NCI-H510A (cell line): ENCODE measurements at regions not wholly inside any gene's neighbourhood (a gene's known extent, or its start where the extent isn't known, plus 50 kb on each side); places are given as distances from the start of the nearest gene placed in this dataset.
"Not testable (repeated sequence)": the region's sequence is repeated elsewhere in the genome, so short reads cannot be mapped to it uniquely, and the experiment has no call there.

Experiments
- DNase-seq: peaks from one replicate; lab custom pipeline; 2025; lab: John Stamatoyannopoulos, UW

DNA sequence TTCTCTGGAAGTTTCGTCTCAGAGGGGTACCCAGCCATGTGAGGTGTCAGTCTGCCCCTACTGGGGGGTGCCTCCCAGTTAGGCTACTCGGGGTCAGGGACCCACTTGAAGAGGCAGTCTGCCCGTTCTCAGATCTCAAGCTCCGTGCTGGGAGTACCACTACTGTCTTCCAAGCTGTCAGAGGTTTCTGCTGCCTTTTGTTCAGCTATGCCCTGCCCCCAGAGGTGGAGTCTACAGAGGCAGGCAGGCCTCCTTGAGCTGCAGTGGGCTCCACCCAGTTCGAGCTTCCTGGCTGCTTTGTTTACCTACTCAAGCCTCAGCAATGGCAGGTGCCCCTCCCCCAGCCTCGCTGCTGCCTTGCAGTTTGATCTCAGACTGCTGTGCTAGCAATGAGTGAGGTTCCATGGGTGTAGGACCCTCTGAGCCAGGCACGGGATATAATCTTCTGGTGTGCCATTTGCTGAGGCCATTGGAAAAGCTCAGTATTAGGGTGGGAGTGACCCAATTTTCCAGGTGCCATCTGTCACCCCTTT, 71.0 kb upstream of the SH3GLB1 start:
- DNase-seq: not testable (repeated sequence)

DNA sequence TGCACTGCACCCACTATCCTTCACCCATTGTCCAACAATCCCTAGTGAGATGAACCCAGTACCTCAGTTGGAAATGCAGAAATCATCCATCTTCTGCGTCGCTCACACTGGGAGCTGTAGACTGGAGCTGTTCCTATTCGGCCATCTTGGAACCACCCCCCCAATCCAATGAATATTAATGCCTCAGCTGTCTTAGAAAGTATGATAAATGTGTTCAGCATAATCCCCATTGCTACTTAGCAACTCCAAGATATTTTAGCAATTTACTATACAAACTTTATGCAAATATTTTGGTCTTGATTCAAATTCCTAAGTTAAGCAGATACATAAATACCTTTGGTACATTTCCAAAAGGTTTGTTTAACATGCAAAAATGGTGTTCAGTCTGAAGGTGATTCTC, 70.5 kb upstream of the SH3GLB1 start:
- DNase-seq: no peak

DNA sequence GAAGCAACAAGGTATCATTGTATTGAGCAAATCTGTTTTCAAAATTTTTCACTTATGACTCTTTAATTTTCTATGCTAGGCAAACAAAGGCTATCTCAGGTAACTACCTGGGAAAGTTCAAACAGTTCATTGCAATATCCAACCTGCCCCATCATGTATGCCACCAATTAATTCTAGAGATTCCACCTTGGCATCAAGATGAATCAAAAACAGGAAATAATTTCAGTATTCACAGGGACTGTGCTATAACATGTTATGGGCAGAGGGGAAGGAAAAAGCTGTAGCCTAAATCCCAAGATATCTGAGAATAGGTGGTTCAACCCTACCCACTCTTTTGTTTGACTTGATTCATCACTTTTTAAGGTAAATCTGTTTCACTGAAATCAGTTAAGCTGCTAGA, 67.5 kb upstream of the SH3GLB1 start:
- DNase-seq: no peak

DNA sequence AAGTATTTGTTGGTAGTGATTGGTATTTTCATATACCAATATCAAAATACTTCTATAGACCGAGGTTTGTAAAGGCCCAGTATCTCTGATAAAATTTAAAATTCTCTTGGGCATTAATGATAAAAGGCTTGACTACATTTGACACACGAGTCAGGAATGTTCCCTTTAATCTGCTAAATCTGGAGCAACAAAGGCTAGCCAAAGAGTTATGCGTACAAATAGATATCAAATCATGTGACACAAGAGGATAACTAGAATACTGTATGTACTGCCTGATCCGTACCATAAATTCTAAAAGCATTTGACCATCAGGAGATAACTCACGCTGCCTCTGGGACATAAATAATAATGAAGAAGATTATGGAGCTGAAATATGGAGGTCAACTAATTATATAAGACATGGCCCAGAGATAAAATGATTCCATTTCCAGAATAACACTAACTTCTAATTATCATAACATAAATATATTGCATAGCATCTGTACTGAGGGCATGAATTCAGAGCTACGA, 64.2 kb upstream of the SH3GLB1 start:
- no peak for DNase-seq

DNA sequence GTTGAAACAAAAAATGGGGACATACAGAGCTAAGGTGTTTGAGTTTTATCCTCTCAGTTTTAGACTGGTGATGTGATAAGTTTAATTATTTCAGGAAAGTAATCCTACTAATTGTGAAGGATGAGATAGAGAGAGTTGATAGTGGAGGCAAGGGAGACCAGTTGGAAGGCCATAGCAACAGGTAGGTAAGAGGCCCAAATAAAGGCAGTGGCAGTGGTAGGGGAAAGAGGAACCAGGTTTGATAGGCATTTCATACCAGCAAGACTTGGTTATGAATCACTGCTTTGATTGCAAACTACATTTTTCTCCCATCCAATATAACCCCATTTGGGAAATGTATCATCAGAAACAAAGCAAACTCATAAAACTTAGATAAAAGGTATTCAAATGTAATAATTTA, 63.1 kb upstream of the SH3GLB1 start:
- DNase-seq: no peak

DNA sequence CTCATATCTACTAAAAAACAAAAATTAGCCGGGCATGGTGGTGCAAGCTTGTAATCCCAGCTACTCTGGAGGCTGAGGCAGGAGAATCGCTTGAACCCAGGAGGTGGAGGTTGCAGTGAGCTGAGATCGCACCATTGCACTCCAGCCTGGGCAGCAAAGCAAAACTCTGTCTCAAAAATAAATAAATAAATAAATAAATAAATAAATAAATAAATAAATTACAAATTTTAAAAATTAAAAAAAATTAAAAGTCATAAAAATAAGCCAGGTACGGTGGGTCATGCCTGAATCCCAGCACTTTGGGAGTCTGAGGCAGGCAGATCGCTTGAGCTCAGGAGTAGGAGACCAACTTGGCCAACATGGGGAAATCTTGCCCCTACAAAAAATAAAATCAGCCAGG, 59.7 kb upstream of the SH3GLB1 start:
- not testable (repeated sequence) for DNase-seq

DNA sequence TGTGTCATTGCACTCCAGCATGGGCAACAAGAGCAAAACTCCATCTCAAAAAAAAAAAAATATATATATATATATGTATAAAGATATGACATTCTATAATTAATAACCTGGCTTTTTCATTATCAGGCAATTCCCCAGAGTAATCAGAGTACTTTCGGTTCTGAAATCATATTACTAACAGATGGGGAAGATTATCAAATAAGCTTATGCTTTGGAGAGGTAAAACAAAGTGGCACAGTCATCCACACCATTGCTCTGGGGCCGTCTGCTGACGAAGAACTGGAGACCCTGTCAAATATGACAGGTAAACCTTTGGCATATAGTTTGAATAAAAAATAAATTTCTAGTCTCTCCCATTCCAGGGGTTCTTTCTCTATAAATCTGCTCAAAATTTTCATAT, 58.5 kb upstream of the SH3GLB1 start:
- DNase-seq: no peak

DNA sequence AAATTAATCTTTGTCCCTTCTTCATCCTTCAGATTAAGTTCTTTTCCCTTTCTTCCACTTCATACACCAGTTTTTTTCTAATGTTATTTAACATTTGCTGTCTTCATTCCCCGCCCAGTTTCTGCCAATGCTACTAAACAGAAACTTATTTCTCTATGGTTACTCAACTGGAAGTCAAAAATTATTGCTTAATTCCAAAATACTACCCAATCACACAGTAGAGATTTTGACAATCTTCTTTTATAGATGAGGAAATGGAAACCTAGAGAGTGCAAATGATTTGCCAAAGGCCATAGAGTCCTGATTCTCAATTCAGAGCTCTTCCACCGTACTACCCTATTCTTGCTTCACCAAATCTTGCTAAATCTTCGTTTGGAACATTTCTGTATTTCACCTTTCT, 58.1 kb upstream of the SH3GLB1 start:
- DNase-seq: no peak

DNA sequence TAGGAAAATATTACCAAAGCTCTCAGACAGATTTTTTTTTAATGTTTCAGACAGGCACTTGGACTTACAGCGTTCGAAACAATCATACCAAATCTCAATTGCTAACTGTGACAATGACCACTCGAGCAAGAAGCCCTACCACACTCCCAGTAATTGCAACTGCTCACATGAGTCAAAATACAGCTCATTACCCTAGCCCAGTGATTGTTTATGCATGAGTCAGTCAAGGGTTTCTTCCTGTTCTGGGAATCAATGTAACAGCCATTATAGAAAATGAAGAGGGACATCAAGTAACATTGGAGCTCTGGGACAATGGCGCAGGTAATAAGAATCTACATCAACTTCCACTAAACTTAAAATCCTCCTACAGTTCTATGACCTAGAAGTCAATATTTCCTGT, 56.1 kb upstream of the SH3GLB1 start:
- DNase-seq: peak; percentile 72

DNA sequence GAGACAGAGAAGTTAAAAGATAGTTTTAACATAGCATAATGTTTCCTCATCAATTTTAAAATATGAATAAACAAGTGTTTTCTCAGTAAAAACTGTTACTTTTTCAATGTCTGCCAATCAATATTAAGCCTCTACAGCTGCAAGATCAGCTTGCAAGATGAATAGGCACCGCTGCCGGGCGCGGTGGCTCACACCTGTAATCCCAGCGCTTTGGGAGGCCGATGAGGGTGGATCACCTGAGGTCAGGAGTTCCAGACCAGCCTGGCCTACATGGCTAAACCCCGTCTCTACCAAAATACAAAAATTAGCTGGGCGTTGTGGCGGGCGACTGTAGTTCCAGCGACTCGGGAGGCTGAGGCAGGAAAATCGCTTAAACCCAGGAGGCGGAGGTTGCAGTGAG, 54.8 kb upstream of the SH3GLB1 start:
- DNase-seq: no peak

DNA sequence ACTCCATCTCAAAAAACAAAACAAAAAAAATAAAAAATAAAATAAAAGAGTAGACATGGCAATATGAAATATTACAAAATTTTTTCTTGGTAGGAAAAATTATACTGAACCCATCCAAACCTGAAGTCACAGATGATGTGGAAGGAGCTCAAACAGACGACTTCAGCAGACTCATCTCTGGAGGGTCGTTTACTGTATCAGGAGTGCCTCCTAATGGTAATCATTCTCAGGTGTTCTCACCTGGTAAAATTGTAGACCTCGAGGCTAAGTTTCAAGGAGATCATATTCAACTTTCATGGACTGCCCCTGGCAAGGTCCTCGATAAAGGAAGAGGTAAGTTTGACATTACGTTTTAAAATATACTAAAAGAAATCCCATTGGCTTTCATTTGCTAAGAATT, 54.3 kb upstream of the SH3GLB1 start:
- no peak for DNase-seq
